Subcutaneous abdominal adipose tissue (tissue), 5 donors: ENCODE measurements at regions not wholly inside any gene's neighbourhood (a gene's known extent, or its start where the extent isn't known, plus 50 kb on each side); places are given as distances from the start of the nearest gene placed in this dataset.

Source experiments
- H3K27ac ChIP-seq: one replicate; pipeline ENCODE4 v1.7.0; 2013; ENCODE audit warnings: low read depth, mild to moderate bottlenecking, inconsistent platforms, low read length, moderate library complexity
- H3K27me3 ChIP-seq, 5 donors: one replicate each; pipeline ENCODE4 v1.7.0; 2013; ENCODE audit warnings: low read length in 5 of 5, inconsistent platforms in 1 of 5; ENCODE audit not compliant: control insufficient read depth in 5 of 5, insufficient read depth in 4 of 5
- H3K36me3 ChIP-seq, 5 donors: one replicate each; pipeline ENCODE4 v1.7.0; 2013; ENCODE audit warnings: low read length in 5 of 5; ENCODE audit not compliant: control insufficient read depth in 5 of 5, insufficient read depth in 5 of 5
- H3K4me1 ChIP-seq, 5 donors: one replicate each; pipeline ENCODE4 v1.7.0; 2013; ENCODE audit warnings: low read length in 5 of 5, mild to moderate bottlenecking in 3 of 5, moderate library complexity in 1 of 5; ENCODE audit not compliant: control insufficient read depth in 5 of 5, insufficient read depth in 5 of 5
- H3K4me3 ChIP-seq, 5 donors: one replicate each; pipeline ENCODE4 v1.7.0; 2013; ENCODE audit warnings: low read length in 5 of 5, low read depth in 1 of 5
- H3K9ac ChIP-seq, 5 donors: one replicate each; pipeline ENCODE4 v1.7.0; 2013; ENCODE audit warnings: low read length in 5 of 5, mild to moderate bottlenecking in 4 of 5, moderate library complexity in 3 of 5
- H3K9me3 ChIP-seq, 5 donors: one replicate each; pipeline ENCODE4 v1.7.0; 2013; ENCODE audit warnings: low read length in 5 of 5; ENCODE audit not compliant: control insufficient read depth in 5 of 5
- donor health status: healthy.
- donor health status: healthy.
- donor health status: healthy.
- donor health status: healthy.
- donor health status: healthy.

- H3K9me3 ChIP-seq: no peaks in the 10 kb centered on the region
- H3K4me1 ChIP-seq: peaks cover 0 to 8% (median 0%) of the 10 kb centered on the region in 5 donors
- H3K36me3 ChIP-seq: no peaks in the 10 kb centered on the region
- H3K4me3 ChIP-seq: no peak overlapping the region
- peaks cover 0 to 19% (median 14%) of the 10 kb centered on the region in 5 donors for H3K27me3 ChIP-seq
- no peak overlapping the region for H3K27ac ChIP-seq
- H3K9ac ChIP-seq: no peak overlapping the region
Measured at GRCh38 chr1:29447368-29447767, 211.0 kb downstream of the PTPRU start.

- Histone ChIP-seq H3K9me3 (no peaks in the 10 kb centered on the region), H3K4me3 (no peak overlapping the region), H3K27me3 (peaks cover 4 to 24% (median 17%) of the 10 kb centered on the region in 5 donors), H3K4me1 (peaks cover 0 to 8% (median 0%) of the 10 kb centered on the region in 5 donors), H3K27ac (no peak overlapping the region), H3K9ac (no peak overlapping the region), H3K36me3 (no peaks in the 10 kb centered on the region)
Measured at GRCh38 chr1:29444782-29445729, 208.7 kb downstream of the PTPRU start.

- Histone ChIP-seq H3K9me3 (no peaks in the 10 kb centered on the region), H3K36me3 (no peaks in the 10 kb centered on the region), H3K4me3 (no peak overlapping the region), H3K27ac (no peak overlapping the region), H3K27me3 (peaks cover 4 to 22% (median 17%) of the 10 kb centered on the region in 5 donors), H3K4me1 (peaks cover 0 to 8% (median 0%) of the 10 kb centered on the region in 5 donors), H3K9ac (no peak overlapping the region)
Measured at GRCh38 chr1:29444081-29444715, 207.9 kb downstream of the PTPRU start.

- no peak overlapping the region for H3K9ac ChIP-seq
- no peak overlapping the region for H3K27ac ChIP-seq
- no peaks in the 10 kb centered on the region for H3K9me3 ChIP-seq
- H3K36me3 ChIP-seq: no peaks in the 10 kb centered on the region
- no peak overlapping the region for H3K4me3 ChIP-seq
- peaks cover 4 to 25% (median 17%) of the 10 kb centered on the region in 5 donors for H3K27me3 ChIP-seq
- H3K4me1 ChIP-seq: peaks cover 0 to 8% (median 0%) of the 10 kb centered on the region in 5 donors
Measured at GRCh38 chr1:29441916-29442668, 205.8 kb downstream of the PTPRU start.

GRCh38 chr1:29439615-29440014, 203.3 kb downstream of the PTPRU start:
- H3K27ac ChIP-seq: no peak overlapping the region
- no peak overlapping the region for H3K9ac ChIP-seq
- no peaks in the 10 kb centered on the region for H3K36me3 ChIP-seq
- no peak overlapping the region for H3K4me3 ChIP-seq
- peaks cover 4 to 28% (median 19%) of the 10 kb centered on the region in 5 donors for H3K27me3 ChIP-seq
- H3K4me1 ChIP-seq: peaks cover 0 to 8% (median 0%) of the 10 kb centered on the region in 5 donors
- no peaks in the 10 kb centered on the region for H3K9me3 ChIP-seq

- no peak overlapping the region for H3K27ac ChIP-seq
Measured at GRCh38 chr1:29438991-29439390, 202.7 kb downstream of the PTPRU start.

GRCh38 chr1:29437946-29438345, 201.6 kb downstream of the PTPRU start:
- no peaks in the 10 kb centered on the region for H3K9me3 ChIP-seq
- no peaks in the 10 kb centered on the region for H3K36me3 ChIP-seq
- H3K9ac ChIP-seq: no peak overlapping the region
- H3K27ac ChIP-seq: no peak overlapping the region
- peaks cover 4 to 19% (median 8%) of the 10 kb centered on the region in 5 donors for H3K27me3 ChIP-seq
- H3K4me3 ChIP-seq: no peak overlapping the region
- H3K4me1 ChIP-seq: peaks cover 0 to under 1% (median 0%) of the 10 kb centered on the region in 5 donors

More at GRCh38 chr1:29438991-29439390, 202.7 kb downstream of the PTPRU start:
- Histone ChIP-seq H3K36me3 (no peaks in the 10 kb centered on the region), H3K4me3 (no peak overlapping the region), H3K9ac (no peak overlapping the region), H3K27me3 (peaks cover 4 to 24% (median 14%) of the 10 kb centered on the region in 5 donors), H3K4me1 (peaks cover 0 to 8% (median 0%) of the 10 kb centered on the region in 5 donors), H3K9me3 (no peaks in the 10 kb centered on the region)

- Histone ChIP-seq H3K9me3 (peaks cover 0 to 2% (median under 1%) of the 10 kb centered on the region in 5 donors), H3K9ac (no peak overlapping the region), H3K27me3 (peaks cover 0 to 11% (median 8%) of the 10 kb centered on the region in 5 donors), H3K4me1 (no peaks in the 10 kb centered on the region), H3K4me3 (no peak overlapping the region), H3K36me3 (no peaks in the 10 kb centered on the region), H3K27ac (no peak overlapping the region)
Measured at GRCh38 chr1:29436181-29436785, 200.0 kb downstream of the PTPRU start.

GRCh38 chr1:29433830-29434229, 197.5 kb downstream of the PTPRU start:
- Histone ChIP-seq H3K9me3 (peaks cover 2 to 9% (median 8%) of the 10 kb centered on the region in 5 donors), H3K27ac (no peak overlapping the region), H3K4me3 (no peak overlapping the region), H3K9ac (no peak overlapping the region), H3K27me3 (peaks cover 0 to 9% (median 6%) of the 10 kb centered on the region in 5 donors), H3K36me3 (no peaks in the 10 kb centered on the region), H3K4me1 (no peaks in the 10 kb centered on the region)
